Endothelial cell of umbilical vein (primary cell): ENCODE measurements at regions not wholly inside any gene's neighbourhood (a gene's known extent, or its start where the extent isn't known, plus 50 kb on each side); places are given as distances from the start of the nearest gene placed in this dataset.

Source experiments
- BruUV-seq: library from RNA; stranded (reverse); fragments of 400-500 nt; replicated peaks from 2 replicates; lab custom pipeline; 2021; lab: Mats Ljungman, UMichigan
- CTCF ChIA-PET: fragments of 300-600, 350-600 bp; sonication (Branson Sonifier 250); formaldehyde crosslinking; loops from one replicate; lab custom pipeline; 2021; ENCODE audit warnings: antibody characterized with exemption, inconsistent platforms; lab: Charles Lee
- POLR2A ChIA-PET: fragments of 300-600, 350-600 bp; sonication (Branson Sonifier 250); formaldehyde crosslinking; loops from one replicate; lab custom pipeline; 2021; ENCODE audit warnings: antibody characterized with exemption, inconsistent platforms; lab: Charles Lee
- DNase-seq: peaks from one replicate; pipeline ENCODE4 v3.0.0-alpha.2; 2011; ENCODE audit warnings: low read depth, low spot score
- FAIRE-seq: peaks from 2 replicates; lab custom pipeline; 2011; peaks lifted over from hg19 to GRCh38; lab: Jason Lieb, UNC
- H2AFZ ChIP-seq: 2 replicates; pipeline ENCODE4 v1.6.0; 2012; ENCODE audit warnings: low read depth, low read length, control low read depth, inconsistent platforms
- H3K27ac ChIP-seq: 2 replicates; pipeline ENCODE4 v1.5.1; 2011; ENCODE audit warnings: low read depth, mild to moderate bottlenecking, control low read depth, low read length, moderate library complexity; ENCODE audit not compliant: insufficient read depth
- H3K27me3 ChIP-seq, 2 experiments: 2 replicates each; pipeline versions ENCODE4 v1.6.0 to v1.6.1; 2011; ENCODE audit warnings: low read length in 2 of 2, mixed read lengths in 1 of 2; ENCODE audit not compliant: control insufficient read depth in 2 of 2, insufficient read depth in 2 of 2
- H3K36me3 ChIP-seq, 2 experiments: 2 replicates in 1 of 2; 3 replicates in 1 of 2; pipeline ENCODE4 v1.5.1; 2011; ENCODE audit warnings: low read length in 2 of 2, mild to moderate bottlenecking in 1 of 2, moderate library complexity in 1 of 2; ENCODE audit not compliant: control insufficient read depth in 2 of 2, insufficient read depth in 2 of 2; ENCODE audit errors: extremely low read depth in 1 of 2
- H3K4me1 ChIP-seq: 3 replicates; pipeline ENCODE4 v1.5.1; 2011; ENCODE audit warnings: mild to moderate bottlenecking, low read length; ENCODE audit not compliant: control insufficient read depth, insufficient read depth; ENCODE audit errors: extremely low read depth
- H3K4me2 ChIP-seq: 2 replicates; pipeline ENCODE4 v1.6.1; 2011; ENCODE audit warnings: low read length, control low read depth, mixed read lengths; ENCODE audit not compliant: insufficient read depth
- H3K4me3 ChIP-seq, 3 experiments: fragments of 200-600 bp in 1 of 3; sonication (generic), shearing (Covaris generic) in 1 of 3; replicated peaks in 1 of 3; 2 replicates each; pipeline ENCODE4 v1.5.1; 2011 to 2016; ENCODE audit warnings: control low read depth in 3 of 3, low read length in 3 of 3, mild to moderate bottlenecking in 2 of 3, inconsistent platforms in 1 of 3, low read depth in 1 of 3, moderate library complexity in 1 of 3; ENCODE audit not compliant: insufficient read depth in 1 of 3
- H3K79me2 ChIP-seq: 2 replicates; pipeline ENCODE4 v1.6.0; 2012; ENCODE audit warnings: low read length, inconsistent platforms; ENCODE audit not compliant: control insufficient read depth, insufficient read depth
- H3K9ac ChIP-seq: replicated peaks from 2 replicates; pipeline ENCODE3; 2011; ENCODE audit warnings: low read length, control low read depth; ENCODE audit not compliant: insufficient read depth; ENCODE audit errors: extremely low read depth
- H3K9me1 ChIP-seq: replicated peaks from 3 replicates; pipeline ENCODE4 v1.6.0; 2011; ENCODE audit warnings: mild to moderate bottlenecking, low read length; ENCODE audit not compliant: control insufficient read depth, insufficient read depth; ENCODE audit errors: extremely low read depth
- H3K9me3 ChIP-seq: replicated peaks from 2 replicates; pipeline ENCODE4 v1.5.1; 2012; ENCODE audit warnings: low read length, inconsistent platforms; ENCODE audit not compliant: control insufficient read depth, insufficient read depth
- H4K20me1 ChIP-seq: replicated peaks from 2 replicates; pipeline ENCODE3; 2011; ENCODE audit warnings: mild to moderate bottlenecking, low read length; ENCODE audit not compliant: control insufficient read depth, insufficient read depth; ENCODE audit errors: extremely low read depth
- EZH2 ChIP-seq: IDR thresholded peaks from 2 replicates; pipeline ENCODE4 v1.6.1; 2012; ENCODE audit warnings: borderline replicate concordance, low read depth, mild to moderate bottlenecking, moderate library complexity, low read length, inconsistent platforms; ENCODE audit not compliant: severe bottlenecking
- FOS ChIP-seq: IDR thresholded peaks from 2 replicates; pipeline ENCODE4 v1.6.1; 2011; ENCODE audit warnings: mild to moderate bottlenecking, low read length, moderate library complexity, borderline replicate concordance; ENCODE audit not compliant: insufficient read depth
- GATA2 ChIP-seq: IDR thresholded peaks from 2 replicates; pipeline ENCODE4 v1.7.0; 2011; ENCODE audit warnings: low read depth, mild to moderate bottlenecking, moderate library complexity, mixed read lengths, low read length; ENCODE audit not compliant: insufficient read length, insufficient read depth
- JUN ChIP-seq: IDR thresholded peaks from 2 replicates; pipeline ENCODE4 v1.6.1; 2011; ENCODE audit warnings: borderline replicate concordance, low read depth; ENCODE audit not compliant: insufficient read length, insufficient read depth
- MYC ChIP-seq: IDR thresholded peaks from one replicate; pipeline ENCODE4 v1.6.1; 2011; ENCODE audit warnings: mild to moderate bottlenecking, low read depth, low read length
- POLR2A ChIP-seq: IDR thresholded peaks from 2 replicates; pipeline ENCODE4 v1.6.1; 2012; ENCODE audit warnings: low read depth, mild to moderate bottlenecking, control low read depth, low read length
- POLR2AphosphoS5 ChIP-seq: IDR thresholded peaks from 2 replicates; pipeline ENCODE4 v1.6.1; 2012; ENCODE audit warnings: low read depth, mild to moderate bottlenecking, control low read depth, low read length, moderate library complexity; ENCODE audit not compliant: insufficient read depth
- dilution Hi-C: fragments of 300-500 bp; cut with MboI; formaldehyde crosslinking; loops from one replicate; pipeline ENCODE4 v1.15.0; 2019; ENCODE audit warnings: low sequenced_read_pairs; ENCODE audit not compliant: extremely low pct_ligation_motif_present
- intact Hi-C: fragments of 100-400 bp; cut with micrococcal nuclease; formaldehyde crosslinking; loops from one replicate; pipeline ENCODE4 v1.10.0; 2022
- TF ChIP-seq, protein P1 (sequence below), 2 donors: IDR thresholded peaks; 1 replicate in 1 of 2; 2 replicates in 1 of 2; pipeline ENCODE4 v1.5.1; 2011; ENCODE audit warnings: low read length in 2 of 2, mild to moderate bottlenecking in 2 of 2, moderate library complexity in 2 of 2, control low read depth in 1 of 2, inconsistent platforms in 1 of 2, low read depth in 1 of 2; ENCODE audit not compliant: insufficient read depth in 1 of 2; ENCODE audit errors: extremely low read depth in 1 of 2
- TF ChIP-seq, protein P2 (sequence below): IDR thresholded peaks from 2 replicates; pipeline ENCODE4 v1.6.1; 2011; ENCODE audit not compliant: insufficient read depth, insufficient read length

DNA sequence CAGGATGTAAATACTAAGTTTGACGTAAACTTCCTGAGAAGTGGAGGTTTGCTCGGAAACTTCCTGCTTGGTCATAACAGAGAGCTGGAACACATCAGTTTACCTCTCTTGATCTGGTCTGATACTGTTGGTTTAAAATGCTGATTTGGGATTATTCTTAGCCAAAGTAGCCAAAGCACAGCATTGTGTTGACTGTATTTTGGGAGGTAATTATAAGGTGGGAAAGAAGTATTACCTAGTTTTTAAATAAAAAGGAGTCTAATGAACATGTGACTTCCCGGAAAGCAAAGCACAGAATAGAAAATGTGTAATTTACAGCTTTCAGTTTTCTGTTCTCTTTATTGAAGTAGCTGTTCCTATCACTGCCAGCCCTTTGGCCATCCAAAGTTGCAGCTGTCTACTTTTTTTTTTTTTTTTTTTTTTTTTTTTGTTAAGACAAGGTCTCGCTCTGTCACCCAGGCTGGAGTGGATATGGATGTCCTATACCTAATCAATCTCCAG lies 52.2 kb upstream of the SRP54 start:
- no peak overlapping the region for H3K4me3 ChIP-seq
- ChIA-PET CTCF (no interaction called here), POLR2A (interaction anchor here (0.6 to 0.7 kb wide), 2 partner anchors 55 to 82 kb away, joined by 4 read pairs; partner anchors contain the start of gene BAZ1A)
- intact Hi-C loops, result no loop called here
- peak overlapping the region; percentile 7 for H3K27ac ChIP-seq
- peaks cover 29% of the 10 kb centered on the region for H3K4me1 ChIP-seq
- H3K9me3 ChIP-seq, result no peaks in the 10 kb centered on the region
- no peaks in the 10 kb centered on the region for H4K20me1 ChIP-seq
- peak overlapping the region; percentile 28 for H2AFZ ChIP-seq
- dilution Hi-C loops, result no loop called here
- H3K27me3 ChIP-seq, result no peaks in the 10 kb centered on the region
- H3K9me1 ChIP-seq, result no peaks in the 10 kb centered on the region
- no peak overlapping the region for H3K4me2 ChIP-seq
- TF ChIP-seq POLR2A, result no peak
- TF ChIP-seq, protein P1, sequence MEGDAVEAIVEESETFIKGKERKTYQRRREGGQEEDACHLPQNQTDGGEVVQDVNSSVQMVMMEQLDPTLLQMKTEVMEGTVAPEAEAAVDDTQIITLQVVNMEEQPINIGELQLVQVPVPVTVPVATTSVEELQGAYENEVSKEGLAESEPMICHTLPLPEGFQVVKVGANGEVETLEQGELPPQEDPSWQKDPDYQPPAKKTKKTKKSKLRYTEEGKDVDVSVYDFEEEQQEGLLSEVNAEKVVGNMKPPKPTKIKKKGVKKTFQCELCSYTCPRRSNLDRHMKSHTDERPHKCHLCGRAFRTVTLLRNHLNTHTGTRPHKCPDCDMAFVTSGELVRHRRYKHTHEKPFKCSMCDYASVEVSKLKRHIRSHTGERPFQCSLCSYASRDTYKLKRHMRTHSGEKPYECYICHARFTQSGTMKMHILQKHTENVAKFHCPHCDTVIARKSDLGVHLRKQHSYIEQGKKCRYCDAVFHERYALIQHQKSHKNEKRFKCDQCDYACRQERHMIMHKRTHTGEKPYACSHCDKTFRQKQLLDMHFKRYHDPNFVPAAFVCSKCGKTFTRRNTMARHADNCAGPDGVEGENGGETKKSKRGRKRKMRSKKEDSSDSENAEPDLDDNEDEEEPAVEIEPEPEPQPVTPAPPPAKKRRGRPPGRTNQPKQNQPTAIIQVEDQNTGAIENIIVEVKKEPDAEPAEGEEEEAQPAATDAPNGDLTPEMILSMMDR (IDR thresholded peaks at IDR 0.05; ENCODE audit: extremely low read depth in 1 of 2, insufficient read depth in 1 of 2, low read depth in 1 of 2, low read length in 2 of 2), result no peak
- no peak for TF ChIP-seq JUN
- TF ChIP-seq POLR2AphosphoS5, result no peak
- TF ChIP-seq GATA2, result no peak
- no peak for TF ChIP-seq EZH2
- no peak for TF ChIP-seq FOS
- TF ChIP-seq, protein P2, sequence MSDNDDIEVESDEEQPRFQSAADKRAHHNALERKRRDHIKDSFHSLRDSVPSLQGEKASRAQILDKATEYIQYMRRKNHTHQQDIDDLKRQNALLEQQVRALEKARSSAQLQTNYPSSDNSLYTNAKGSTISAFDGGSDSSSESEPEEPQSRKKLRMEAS, result no peak
- TF ChIP-seq MYC, result no peak
- TSS peak; percentile 76 for BruUV-seq
- H3K79me2 ChIP-seq, result no peaks in the 10 kb centered on the region
- DNase-seq (peak; percentile 29), FAIRE-seq (peak; percentile 8)
- no peaks in the 10 kb centered on the region for H3K36me3 ChIP-seq
- H3K9ac ChIP-seq, result no peak overlapping the region
